ENCODE measurements at regions not wholly inside any gene's neighbourhood (a gene's known extent, or its start where the extent isn't known, plus 50 kb on each side); places are given as distances from the start of the nearest gene placed in this dataset.

DNA sequence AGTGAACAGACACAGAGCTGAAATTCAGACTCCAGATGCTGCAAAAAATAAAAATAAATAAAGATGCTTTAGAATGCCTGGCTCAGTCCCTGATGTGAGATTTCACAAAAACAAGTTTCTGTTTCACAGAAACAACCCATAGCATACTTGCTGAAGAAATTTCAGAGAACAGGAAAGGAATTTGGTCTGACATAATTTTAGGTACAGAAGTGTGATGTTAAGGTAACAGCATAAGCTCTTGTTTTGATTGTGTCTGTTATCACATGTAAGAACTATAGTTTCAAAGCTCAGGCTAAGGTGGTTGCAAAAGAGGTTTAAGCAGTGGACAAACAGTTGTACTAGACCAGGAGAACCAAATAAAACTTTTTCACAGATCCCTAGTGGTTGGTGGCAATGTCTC lies 152.1 kb downstream of the PTGER3 start:
- TF ChIP-seq, protein P1, sequence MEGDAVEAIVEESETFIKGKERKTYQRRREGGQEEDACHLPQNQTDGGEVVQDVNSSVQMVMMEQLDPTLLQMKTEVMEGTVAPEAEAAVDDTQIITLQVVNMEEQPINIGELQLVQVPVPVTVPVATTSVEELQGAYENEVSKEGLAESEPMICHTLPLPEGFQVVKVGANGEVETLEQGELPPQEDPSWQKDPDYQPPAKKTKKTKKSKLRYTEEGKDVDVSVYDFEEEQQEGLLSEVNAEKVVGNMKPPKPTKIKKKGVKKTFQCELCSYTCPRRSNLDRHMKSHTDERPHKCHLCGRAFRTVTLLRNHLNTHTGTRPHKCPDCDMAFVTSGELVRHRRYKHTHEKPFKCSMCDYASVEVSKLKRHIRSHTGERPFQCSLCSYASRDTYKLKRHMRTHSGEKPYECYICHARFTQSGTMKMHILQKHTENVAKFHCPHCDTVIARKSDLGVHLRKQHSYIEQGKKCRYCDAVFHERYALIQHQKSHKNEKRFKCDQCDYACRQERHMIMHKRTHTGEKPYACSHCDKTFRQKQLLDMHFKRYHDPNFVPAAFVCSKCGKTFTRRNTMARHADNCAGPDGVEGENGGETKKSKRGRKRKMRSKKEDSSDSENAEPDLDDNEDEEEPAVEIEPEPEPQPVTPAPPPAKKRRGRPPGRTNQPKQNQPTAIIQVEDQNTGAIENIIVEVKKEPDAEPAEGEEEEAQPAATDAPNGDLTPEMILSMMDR (IDR thresholded peaks at IDR 0.05): no peak
- no peaks in the 10 kb centered on the region for H3K9me3 ChIP-seq
- no peak overlapping the region for H3K4me3 ChIP-seq
- no peaks in the 10 kb centered on the region for H3K36me3 ChIP-seq
- intact Hi-C loops (cut with DNase I): no loop called here
- peaks cover 3 to 9% of the 10 kb centered on the region in 2 donors for H3K4me1 ChIP-seq
- peak overlapping the region in 1 of 2 donors; percentile 2 for H3K27ac ChIP-seq
- no peaks in the 10 kb centered on the region for H3K27me3 ChIP-seq
- no peak for DNase-seq (ENCODE audit: low spot score in 2 of 2)

DNA sequence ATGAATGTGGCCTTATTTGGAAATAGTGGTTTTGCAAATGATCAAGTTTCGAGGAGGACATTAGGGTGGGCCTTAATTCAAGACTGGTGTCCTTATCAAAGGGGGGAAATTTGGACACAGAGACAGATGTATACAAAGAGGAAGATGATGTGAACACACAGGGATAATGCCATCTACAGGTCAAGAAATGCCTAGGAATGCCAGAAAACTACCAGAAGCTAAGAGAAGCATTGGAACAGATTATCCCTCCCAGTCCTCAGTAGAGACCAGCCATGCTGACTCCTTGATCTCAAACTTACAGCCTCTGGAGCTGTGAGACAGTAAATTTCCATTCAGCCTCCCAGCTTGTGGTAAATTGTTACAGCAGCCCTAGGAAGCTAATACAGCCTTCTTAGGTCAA lies 151.4 kb downstream of the PTGER3 start:
- TF ChIP-seq, protein P1 (IDR thresholded peaks at IDR 0.05): no peak
- no peaks in the 10 kb centered on the region for H3K36me3 ChIP-seq
- no peaks in the 10 kb centered on the region for H3K9me3 ChIP-seq
- no peak overlapping the region for H3K4me3 ChIP-seq
- no peaks in the 10 kb centered on the region for H3K27me3 ChIP-seq
- DNase-seq (ENCODE audit: low spot score in 2 of 2): no peak
- H3K4me1 ChIP-seq: peaks cover 3 to 6% of the 10 kb centered on the region in 2 donors
- no peak overlapping the region for H3K27ac ChIP-seq
- intact Hi-C loops (cut with DNase I): no loop called here

DNA sequence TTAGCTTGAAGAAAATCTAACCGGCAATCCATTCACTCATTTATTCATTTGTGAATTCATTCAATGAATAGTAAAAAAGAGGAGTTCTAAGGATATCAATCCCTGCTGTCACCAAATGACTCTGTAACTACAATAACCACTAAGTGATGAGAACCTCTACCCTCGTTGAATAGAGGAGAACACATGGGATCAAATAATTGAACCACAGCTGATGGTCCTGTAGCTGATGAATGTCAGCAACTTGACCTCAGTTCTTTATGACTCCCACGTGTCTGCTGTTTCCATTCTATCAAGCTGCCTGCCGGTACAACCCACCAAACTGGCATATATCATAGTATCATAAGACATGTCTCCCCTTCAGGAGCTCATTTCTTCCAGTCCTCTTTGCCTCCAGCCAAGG lies 150.3 kb downstream of the PTGER3 start:
- peaks cover 0 to under 1% of the 10 kb centered on the region in 2 donors for H3K4me1 ChIP-seq
- H3K27ac ChIP-seq: no peak overlapping the region
- TF ChIP-seq, protein P1 (IDR thresholded peaks at IDR 0.05): no peak
- no peak overlapping the region for H3K4me3 ChIP-seq
- intact Hi-C loops (cut with DNase I): no loop called here
- no peaks in the 10 kb centered on the region for H3K36me3 ChIP-seq
- H3K9me3 ChIP-seq: no peaks in the 10 kb centered on the region
- H3K27me3 ChIP-seq: no peaks in the 10 kb centered on the region
- DNase-seq (ENCODE audit: low spot score in 2 of 2): no peak

DNA sequence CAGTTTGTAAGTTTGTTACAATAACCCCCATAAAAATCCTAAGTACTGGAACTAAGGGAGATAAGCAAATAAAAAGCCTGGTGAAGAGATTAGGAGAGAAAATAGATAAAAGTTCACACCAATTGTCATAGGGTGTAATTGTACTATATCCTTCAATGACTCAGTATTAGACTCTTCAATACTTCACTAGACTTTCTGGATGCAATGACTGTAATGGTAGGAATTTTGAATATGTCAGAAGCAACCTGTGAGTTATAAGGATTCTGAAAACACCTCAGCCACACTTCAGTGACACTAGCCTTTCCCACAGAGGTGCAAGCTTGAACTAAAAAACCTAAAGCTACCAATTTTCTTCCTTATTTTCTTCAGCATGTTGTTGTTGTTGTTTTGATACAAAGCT lies 147.9 kb downstream of the PTGER3 start:
- Histone ChIP-seq H3K27ac (no peak overlapping the region), H3K9me3 (no peaks in the 10 kb centered on the region), H3K36me3 (no peaks in the 10 kb centered on the region), H3K4me3 (no peak overlapping the region), H3K27me3 (no peaks in the 10 kb centered on the region), H3K4me1 (no peaks in the 10 kb centered on the region)
- intact Hi-C loops (cut with DNase I): no loop called here
- no peak for DNase-seq (ENCODE audit: low spot score in 2 of 2)
- TF ChIP-seq, protein P1 (IDR thresholded peaks at IDR 0.05): no peak

DNA sequence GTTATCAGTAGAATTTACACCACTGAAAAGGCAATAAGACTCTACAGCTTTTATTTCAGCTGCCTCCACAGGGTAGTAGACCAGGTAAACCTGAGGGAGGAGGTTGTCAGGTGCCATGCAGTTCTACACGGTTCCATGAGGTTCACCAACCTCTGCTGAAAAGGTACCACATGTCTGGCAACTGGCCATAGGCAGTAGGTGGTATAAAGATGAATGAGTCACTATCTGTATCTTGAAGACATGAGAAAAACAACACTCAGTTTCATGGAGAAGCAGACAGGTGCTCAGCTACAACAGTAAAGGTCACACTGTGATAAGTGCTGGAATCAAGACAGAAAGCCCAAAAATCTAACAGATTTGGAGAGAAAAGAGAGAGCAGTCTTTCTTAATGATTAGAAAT lies 145.4 kb downstream of the PTGER3 start:
- H3K4me3 ChIP-seq: no peak overlapping the region
- TF ChIP-seq, protein P1 (IDR thresholded peaks at IDR 0.05): no peak
- H3K9me3 ChIP-seq: no peaks in the 10 kb centered on the region
- DNase-seq (ENCODE audit: low spot score in 2 of 2): no peak
- H3K27me3 ChIP-seq: no peaks in the 10 kb centered on the region
- intact Hi-C loops (cut with DNase I): no loop called here
- H3K4me1 ChIP-seq: no peaks in the 10 kb centered on the region
- H3K36me3 ChIP-seq: no peaks in the 10 kb centered on the region
- H3K27ac ChIP-seq: no peak overlapping the region

DNA sequence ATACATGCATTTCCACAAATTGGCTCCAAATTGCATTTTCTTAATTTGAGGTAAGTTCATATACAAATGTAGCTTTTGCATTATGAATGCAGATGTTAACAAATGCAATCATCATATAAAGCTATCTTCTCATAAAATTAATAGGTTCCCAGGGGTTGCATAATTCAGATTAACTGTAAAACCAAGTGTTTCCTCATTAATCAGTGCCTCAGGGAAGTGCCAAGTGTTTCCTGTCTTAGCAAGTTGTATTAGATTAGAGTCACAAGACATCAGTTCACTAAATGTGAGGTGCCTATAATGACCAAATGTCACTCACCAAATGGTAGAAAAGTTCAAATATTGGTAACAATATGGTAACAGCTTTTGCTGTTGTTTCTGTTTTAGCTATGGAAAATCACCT lies 140.8 kb downstream of the PTGER3 start:
- Histone ChIP-seq H3K9me3 (no peaks in the 10 kb centered on the region), H3K4me1 (no peaks in the 10 kb centered on the region), H3K4me3 (no peak overlapping the region), H3K36me3 (no peaks in the 10 kb centered on the region), H3K27ac (no peak overlapping the region), H3K27me3 (no peaks in the 10 kb centered on the region)
- no peak for DNase-seq (ENCODE audit: low spot score in 2 of 2)
- intact Hi-C loops (cut with DNase I): no loop called here
- TF ChIP-seq, protein P1 (IDR thresholded peaks at IDR 0.05): no peak
